ENCODE measurements at regions not wholly inside any gene's neighbourhood (a gene's known extent, or its start where the extent isn't known, plus 50 kb on each side); places are given as distances from the start of the nearest gene placed in this dataset.

DNA sequence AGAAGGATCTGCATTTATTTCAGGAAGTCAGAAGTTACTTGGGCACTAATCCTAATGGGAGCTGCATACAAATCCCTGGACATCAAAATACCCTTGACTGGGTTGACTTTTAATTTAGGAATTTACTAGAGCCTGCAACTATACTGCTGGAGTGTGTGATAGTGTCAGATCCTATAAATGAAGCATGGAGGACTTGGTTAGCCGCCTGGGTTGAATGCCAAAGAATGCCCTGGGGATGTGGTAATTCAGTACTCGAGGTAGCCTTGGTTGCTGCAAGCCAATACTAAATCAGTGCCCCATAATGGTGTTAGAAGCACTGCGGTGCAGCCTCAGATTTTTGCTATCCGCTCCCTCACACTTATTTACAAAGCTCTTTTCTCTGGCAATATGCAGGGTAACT, 184.9 kb downstream of the CAPZA3 start:
- TF ChIP-seq, protein P1, sequence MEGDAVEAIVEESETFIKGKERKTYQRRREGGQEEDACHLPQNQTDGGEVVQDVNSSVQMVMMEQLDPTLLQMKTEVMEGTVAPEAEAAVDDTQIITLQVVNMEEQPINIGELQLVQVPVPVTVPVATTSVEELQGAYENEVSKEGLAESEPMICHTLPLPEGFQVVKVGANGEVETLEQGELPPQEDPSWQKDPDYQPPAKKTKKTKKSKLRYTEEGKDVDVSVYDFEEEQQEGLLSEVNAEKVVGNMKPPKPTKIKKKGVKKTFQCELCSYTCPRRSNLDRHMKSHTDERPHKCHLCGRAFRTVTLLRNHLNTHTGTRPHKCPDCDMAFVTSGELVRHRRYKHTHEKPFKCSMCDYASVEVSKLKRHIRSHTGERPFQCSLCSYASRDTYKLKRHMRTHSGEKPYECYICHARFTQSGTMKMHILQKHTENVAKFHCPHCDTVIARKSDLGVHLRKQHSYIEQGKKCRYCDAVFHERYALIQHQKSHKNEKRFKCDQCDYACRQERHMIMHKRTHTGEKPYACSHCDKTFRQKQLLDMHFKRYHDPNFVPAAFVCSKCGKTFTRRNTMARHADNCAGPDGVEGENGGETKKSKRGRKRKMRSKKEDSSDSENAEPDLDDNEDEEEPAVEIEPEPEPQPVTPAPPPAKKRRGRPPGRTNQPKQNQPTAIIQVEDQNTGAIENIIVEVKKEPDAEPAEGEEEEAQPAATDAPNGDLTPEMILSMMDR (IDR thresholded peaks at IDR 0.05; ENCODE audit: extremely low read depth, missing control alignments), result no peak

DNA sequence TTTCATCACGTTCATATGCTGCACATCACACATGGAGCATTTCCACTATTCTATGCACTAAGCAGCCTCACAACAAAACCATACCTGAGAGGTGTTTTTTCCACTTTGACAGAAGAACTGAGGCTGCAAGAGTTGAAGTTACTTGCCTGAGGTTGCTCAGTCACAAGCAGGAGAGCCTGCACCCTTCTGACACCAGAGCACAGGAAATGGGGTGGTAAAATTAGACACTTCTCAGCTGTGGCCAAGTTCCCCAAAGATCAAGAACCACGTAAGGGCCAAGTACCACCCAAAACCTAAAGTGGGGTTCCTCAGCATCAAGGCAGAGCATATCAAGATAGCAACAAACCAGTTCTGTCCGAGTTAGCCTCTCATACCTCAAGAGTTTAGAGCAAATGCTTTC, 185.8 kb downstream of the CAPZA3 start:
- TF ChIP-seq, protein P1 (IDR thresholded peaks at IDR 0.05; ENCODE audit: extremely low read depth, missing control alignments), result no peak
- no peak for DNase-seq (ENCODE audit: low spot score)

More for the DNA sequence above, 184.9 kb downstream of the CAPZA3 start:
- no peak for DNase-seq (ENCODE audit: low spot score)

DNA sequence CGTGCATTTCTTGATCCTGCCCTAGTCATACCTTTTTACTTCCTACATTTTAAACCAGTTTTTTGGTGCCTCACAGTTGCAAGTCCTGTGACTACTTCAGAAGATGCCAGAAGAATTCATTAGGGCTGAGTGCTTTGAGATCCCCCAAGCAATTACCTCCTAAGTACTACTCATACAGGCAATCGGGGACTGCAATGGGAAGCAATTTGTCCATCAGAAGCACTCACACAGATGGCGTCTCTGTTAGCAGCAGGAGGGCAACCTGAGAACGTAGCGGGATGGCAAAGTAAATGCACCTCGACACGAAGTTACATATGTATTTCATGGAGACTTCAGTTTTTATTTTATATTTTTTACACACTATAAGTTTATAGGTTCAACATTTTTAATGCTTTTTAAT, 188.3 kb downstream of the CAPZA3 start:
- TF ChIP-seq, protein P1 (IDR thresholded peaks at IDR 0.05; ENCODE audit: extremely low read depth, missing control alignments), result no peak
- DNase-seq (ENCODE audit: low spot score), result no peak

DNA sequence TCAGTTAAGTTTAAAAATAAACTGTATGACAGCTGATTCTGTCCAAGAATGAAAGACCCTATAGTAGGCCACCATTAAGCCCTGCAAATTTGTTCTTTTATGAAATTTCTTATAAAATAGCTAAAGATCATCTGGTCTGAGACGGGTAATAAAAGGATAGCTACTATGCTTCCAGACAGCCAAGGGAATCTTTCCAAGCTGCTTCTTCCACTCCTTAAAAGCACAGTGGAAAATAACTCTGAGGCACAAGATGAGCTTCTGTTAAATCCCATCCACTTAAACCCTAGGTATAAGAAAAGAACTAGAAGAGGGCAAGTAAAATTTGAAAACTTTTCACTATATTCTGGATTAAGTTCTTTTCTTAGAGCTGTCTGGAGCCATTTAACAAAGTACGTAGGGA, 194.3 kb downstream of the CAPZA3 start:
- DNase-seq (ENCODE audit: low spot score), result no peak
- TF ChIP-seq, protein P1 (IDR thresholded peaks at IDR 0.05; ENCODE audit: extremely low read depth, missing control alignments), result no peak

DNA sequence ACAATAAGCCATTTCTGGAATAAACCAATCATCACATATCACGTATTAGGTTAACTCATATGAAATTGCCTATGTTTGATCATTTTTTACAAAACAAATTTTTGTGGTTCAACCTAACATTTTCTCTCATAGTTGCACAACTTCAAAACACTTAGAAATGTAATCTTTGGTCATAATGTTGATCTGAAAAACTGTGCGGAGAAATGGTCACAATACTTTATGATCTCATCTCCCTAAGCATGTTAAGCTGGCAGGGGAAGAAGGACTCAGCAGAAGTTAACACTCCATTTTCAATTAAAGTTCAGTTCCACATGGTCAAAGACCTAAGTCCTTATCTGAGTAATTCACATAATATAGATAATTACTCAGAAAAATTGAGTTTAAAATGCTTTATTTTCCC, 194.8 kb downstream of the CAPZA3 start:
- DNase-seq (ENCODE audit: low spot score), result no peak
- TF ChIP-seq, protein P1 (IDR thresholded peaks at IDR 0.05; ENCODE audit: extremely low read depth, missing control alignments), result no peak

DNA sequence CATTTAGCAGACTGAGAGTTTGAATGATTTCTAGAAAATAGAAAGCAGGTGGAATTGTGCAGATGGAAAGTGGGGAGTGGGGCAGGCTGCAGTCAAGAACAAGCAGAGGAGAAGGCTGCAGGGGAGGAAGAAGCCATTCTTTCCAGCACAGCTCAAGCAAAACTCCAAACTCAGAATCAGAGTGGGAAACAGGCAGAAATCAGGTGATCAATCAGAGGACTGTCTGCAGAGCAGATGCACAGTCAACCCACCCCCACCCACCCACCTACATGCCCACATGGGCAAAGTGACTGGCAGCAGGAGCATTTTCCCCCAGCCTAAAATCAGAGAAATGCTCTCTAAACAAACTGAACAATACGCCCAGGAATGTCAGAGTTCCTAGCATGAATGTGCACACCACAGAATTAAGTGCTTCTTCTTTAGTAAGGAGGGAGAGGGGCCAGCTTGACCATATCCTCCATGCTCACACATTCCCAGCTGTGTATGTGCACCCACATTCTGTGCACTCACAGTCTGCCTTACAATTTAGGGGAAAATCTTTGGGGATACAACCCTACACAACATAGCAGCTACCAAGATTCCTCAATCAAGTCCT, 194.1 kb upstream of the PLEKHA5 start:
- DNase-seq (ENCODE audit: low spot score), result no peak
- TF ChIP-seq, protein P1 (IDR thresholded peaks at IDR 0.05; ENCODE audit: extremely low read depth, missing control alignments), result no peak

DNA sequence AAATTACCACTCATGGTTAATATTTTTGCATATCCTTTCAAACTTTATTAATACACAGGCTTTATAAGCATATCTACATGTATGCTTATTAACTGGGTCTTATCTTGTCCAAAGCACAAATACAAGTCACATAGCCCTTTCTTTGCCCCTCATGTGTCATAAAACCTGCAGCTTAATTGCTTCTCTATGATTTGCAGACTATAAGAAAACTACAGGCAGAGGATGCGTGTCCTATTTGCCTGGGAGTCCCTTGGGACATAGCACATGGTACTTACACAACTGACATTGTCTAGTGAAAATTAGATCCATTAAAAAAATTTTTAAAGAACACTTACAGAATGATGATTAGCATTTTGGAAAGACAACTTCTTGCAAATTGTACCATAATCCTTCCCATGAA, 190.5 kb upstream of the PLEKHA5 start:
- TF ChIP-seq, protein P1 (IDR thresholded peaks at IDR 0.05; ENCODE audit: extremely low read depth, missing control alignments), result no peak

More for the DNA sequence above, 190.5 kb upstream of the PLEKHA5 start:
- no peak for DNase-seq (ENCODE audit: low spot score)

Data from GM20000 (cell line).